ENCODE measurements at regions not wholly inside any gene's neighbourhood (a gene's known extent, or its start where the extent isn't known, plus 50 kb on each side); places are given as distances from the start of the nearest gene placed in this dataset.

DNA sequence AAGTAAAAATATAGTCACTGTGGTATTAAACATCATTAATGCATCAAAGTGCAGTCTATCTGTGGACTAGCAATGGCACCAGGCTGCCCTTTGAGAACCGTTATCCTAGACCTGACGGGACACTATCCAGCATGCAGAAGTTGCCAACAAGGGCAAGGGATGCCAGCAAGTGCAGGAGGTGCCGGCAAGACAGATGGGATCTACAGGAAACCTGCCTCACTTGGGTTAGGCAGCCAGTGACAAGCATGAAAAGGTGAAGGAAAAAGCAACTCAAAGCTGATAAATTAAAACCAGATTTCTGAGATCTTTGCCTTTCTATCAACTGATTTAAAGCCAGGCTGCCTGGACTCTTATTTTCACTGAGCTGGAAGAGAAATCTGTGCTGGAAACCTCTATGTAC, 315.2 kb upstream of the PDE4D start:
- TF ChIP-seq, protein P1, sequence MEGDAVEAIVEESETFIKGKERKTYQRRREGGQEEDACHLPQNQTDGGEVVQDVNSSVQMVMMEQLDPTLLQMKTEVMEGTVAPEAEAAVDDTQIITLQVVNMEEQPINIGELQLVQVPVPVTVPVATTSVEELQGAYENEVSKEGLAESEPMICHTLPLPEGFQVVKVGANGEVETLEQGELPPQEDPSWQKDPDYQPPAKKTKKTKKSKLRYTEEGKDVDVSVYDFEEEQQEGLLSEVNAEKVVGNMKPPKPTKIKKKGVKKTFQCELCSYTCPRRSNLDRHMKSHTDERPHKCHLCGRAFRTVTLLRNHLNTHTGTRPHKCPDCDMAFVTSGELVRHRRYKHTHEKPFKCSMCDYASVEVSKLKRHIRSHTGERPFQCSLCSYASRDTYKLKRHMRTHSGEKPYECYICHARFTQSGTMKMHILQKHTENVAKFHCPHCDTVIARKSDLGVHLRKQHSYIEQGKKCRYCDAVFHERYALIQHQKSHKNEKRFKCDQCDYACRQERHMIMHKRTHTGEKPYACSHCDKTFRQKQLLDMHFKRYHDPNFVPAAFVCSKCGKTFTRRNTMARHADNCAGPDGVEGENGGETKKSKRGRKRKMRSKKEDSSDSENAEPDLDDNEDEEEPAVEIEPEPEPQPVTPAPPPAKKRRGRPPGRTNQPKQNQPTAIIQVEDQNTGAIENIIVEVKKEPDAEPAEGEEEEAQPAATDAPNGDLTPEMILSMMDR (conservative IDR thresholded peaks at IDR 0.05; ENCODE audit: low read depth, low read length): no peak
- no peak for TF ChIP-seq EZH2 (IDR thresholded peaks at IDR 0.05; ENCODE audit: low read length, unreplicated experiment)
